ENCODE measurements at regions not wholly inside any gene's neighbourhood (a gene's known extent, or its start where the extent isn't known, plus 50 kb on each side); places are given as distances from the start of the nearest gene placed in this dataset.

DNA sequence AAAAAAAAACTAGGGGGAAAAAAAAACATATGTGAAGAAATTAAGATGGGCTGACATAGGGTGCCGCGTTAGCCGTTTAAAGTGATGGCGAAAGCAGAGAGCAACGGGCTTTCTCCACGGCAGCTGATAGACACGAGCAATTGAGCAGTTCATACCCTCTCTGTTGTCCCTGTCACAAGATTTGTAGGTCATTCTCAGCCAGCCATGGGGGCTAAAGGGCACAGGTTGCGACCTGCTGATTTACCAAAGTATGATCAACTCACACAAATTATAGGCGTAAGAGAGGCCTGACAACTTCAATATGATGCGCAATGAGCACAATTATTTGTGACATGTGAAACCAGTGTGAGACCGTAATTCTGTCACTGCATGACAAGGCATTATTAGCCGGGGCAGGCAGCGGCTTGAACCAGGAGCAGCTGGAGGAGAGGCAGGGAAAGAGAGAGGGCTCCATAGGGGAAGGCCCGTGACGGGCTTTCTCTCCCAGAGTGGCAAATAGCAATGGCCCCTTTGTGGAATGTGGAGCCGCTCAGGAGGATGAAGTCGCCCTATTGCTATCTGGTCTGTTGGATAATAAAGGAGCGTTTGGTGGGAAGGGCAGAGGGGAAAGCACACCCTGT, 195.1 kb upstream of the HABP2 start:
- DNase-seq (ENCODE audit: low read depth in 3 of 3, low spot score in 1 of 3), result no peak

GRCh38 chr10:113359655-113360054, 193.2 kb upstream of the HABP2 start:
- DNase-seq (ENCODE audit: low read depth in 3 of 3, low spot score in 1 of 3), result no peak

- DNase-seq (ENCODE audit: low read depth in 3 of 3, low spot score in 1 of 3), result no peak
Observed at GRCh38 chr10:113360870-113361269, 192.0 kb upstream of the HABP2 start.

DNA sequence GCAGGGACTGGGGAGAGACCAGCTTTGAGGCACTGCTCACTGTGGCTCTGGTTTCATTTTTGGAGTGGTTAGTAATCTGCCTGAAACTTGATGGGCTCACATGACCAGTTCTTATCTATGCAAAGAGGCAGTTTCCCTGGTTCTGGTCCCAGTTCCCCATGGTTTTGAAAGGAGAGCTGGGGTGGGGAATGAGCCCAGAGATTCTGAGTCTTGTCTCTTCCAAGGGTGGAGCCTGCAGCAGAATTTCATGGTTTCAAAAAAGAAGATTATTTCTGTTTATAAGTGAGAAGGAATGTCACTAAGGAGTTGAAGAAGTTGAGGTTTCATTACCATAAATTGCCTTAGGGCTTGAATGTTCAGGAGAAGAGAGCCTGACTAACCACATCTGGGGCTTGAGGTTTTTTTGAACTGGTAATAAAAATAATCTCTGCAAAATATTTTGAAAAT, 190.2 kb upstream of the HABP2 start:
- DNase-seq (ENCODE audit: low read depth in 3 of 3, low spot score in 1 of 3), result no peak

DNA sequence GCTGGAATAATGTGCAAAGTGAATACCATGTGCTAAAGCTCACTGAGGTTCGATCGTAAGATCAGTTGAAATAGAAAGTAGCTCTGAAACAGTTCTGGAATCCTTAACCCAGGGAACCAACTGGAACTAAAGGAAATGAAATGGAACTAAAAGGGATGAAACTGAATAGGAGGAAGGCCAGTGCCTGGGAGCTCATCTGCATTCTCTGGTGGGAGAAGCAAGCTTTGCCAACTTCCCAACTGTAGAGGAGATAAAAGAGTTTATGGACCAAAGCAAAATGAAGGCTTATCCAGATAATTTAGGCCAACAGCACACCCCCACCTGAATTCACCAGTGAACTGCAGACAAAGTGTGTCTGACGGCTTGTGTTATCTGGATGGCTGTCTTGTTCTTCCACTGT, 188.6 kb upstream of the HABP2 start:
- no peak for DNase-seq (ENCODE audit: low read depth in 3 of 3, low spot score in 1 of 3)

- DNase-seq (ENCODE audit: low read depth in 3 of 3, low spot score in 1 of 3), result no peak
Observed at GRCh38 chr10:113368666-113369364, 184.0 kb upstream of the HABP2 start.

- DNase-seq (ENCODE audit: low read depth in 3 of 3, low spot score in 1 of 3), result no peak
Observed at GRCh38 chr10:113369365-113369694, 183.5 kb upstream of the HABP2 start.

DNA sequence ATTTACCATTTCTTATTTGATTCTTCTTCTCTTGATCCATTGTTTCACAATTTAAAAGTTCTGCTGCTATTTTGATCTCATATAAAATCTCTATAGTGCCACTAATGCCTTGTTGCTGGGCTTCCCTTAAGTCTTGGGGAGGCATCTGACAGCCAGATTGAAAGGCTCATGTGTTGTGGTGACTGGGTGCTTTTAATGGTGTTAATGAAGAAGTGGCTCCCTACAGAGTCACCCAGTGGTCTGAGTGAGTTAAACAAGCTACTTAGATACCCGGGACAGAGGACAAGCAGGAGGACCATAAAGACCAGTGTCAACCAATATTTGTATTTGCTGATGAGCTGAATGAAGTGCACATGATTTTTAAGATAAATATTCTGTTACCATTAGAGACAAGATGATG, 176.4 kb upstream of the HABP2 start:
- DNase-seq (ENCODE audit: low read depth in 3 of 3, low spot score in 1 of 3), result no peak

DNA sequence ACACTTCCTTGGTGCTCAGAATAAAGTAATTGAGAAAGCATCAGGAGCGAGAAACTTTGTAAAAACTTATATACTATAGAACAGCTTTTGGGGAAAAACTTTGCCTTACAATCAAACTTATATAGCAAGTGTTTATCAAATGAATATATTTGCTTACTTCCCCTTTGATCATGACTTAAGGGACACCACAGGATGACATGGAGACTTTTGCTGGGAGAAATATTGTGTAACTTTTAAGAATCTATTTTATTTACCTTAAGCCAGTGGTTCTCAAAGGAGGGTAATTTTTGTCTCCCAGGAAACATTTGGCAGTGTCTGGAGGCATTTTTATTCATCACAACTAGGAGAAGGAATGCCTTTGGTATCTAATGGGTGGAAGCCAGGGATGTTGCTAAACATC, 173.8 kb upstream of the HABP2 start:
- DNase-seq (ENCODE audit: low read depth in 3 of 3, low spot score in 1 of 3), result no peak

DNA sequence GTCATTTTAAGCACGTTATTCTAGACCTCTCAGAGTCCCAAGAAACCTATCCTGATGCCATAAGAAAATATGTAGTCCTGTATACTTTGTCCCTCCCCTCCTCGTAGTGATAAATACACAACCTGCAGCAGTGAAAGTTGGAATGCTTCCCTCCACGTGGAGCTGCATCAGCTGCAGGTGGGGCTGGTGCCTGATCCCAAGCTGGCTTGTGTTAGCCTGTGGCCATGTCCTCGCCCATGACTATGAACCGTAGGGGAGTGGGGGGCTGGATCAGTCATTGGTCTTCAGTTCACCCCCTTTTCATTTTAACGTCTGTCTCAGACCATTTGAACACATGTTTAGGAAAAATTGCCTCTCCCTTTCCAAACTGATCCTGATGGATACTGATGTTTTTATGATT, 171.4 kb upstream of the HABP2 start:
- no peak for DNase-seq (ENCODE audit: low read depth in 3 of 3, low spot score in 1 of 3)

GRCh38 chr10:113381981-113382509, 170.8 kb upstream of the HABP2 start:
- peak in 1 of 3 donors; percentile 1 for DNase-seq (ENCODE audit: low read depth in 3 of 3, low spot score in 1 of 3)

GRCh38 chr10:113382691-113383090, 170.2 kb upstream of the HABP2 start:
- no peak for DNase-seq (ENCODE audit: low read depth in 3 of 3, low spot score in 1 of 3)

DNA sequence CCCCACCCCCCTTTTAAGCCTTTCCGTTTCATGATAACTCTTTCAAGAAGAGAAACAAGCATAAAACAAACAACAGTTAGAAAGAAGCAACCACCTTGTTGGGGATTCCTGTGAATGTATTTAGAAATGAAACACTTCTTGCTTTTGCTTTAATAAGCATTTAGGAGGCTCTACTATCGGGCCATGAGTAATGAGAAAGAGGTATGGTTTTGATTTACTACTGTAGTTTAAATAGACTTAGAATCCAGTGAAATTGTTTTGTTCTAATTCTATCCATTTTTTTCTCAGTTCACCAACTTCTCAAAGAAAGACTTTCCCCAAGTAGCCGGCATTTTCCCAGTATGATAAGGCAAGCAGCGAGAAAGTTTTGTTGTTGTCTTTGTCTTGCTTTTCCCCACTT, 168.7 kb upstream of the HABP2 start:
- DNase-seq (ENCODE audit: low read depth in 3 of 3, low spot score in 1 of 3), result no peak

DNA sequence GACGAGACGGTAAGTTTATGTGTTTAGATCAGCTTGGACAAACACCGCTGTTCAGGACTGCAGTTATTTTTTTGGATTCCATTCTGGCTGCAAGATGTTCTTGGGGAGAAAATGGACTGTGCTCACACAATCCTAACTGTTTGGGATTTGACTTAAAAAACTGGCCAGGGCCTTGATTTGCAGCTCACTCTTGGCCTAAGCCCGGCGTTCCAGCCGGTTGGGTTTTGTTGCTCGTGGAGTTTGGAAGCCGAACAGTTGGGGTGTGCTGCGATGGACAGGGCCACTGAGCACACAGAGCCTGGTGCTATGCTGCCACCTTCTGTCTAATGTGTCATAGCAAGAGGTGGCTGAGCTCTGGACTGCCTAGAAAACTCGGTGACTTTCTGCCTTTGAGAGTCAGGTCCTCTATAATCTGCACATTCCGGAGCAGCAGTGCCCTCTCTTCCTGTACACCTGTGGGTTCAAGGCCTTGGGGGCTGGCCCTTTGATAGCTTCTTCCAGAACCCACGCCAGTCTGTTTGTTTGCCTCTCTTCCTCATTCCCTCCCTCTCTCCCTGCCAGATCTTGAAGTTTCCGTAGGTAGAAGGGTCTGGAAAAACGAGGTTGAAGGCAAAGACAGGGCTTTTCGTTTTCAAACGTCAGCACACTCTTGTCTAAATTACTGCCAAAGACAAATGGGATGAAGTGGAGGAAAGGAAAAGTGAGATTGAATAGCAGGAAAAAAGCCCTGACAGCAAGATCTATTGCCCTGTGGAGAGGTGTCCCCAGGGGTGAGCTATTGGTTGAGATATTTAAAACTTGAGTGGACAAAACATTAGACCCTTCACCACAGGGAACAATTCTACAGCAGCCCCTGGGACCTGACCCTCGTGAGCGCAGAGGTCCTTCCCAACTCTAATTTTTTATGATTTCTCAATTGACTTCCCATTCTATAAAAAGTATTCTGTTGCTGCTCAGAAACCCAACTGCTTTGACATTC, 167.5 kb upstream of the HABP2 start:
- DNase-seq (ENCODE audit: low read depth in 3 of 3, low spot score in 1 of 3), result peak; percentile 6 to 18 (median 14)

- no peak for DNase-seq (ENCODE audit: low read depth in 3 of 3, low spot score in 1 of 3)
Observed at GRCh38 chr10:113386005-113386404, 166.8 kb upstream of the HABP2 start.

DNA sequence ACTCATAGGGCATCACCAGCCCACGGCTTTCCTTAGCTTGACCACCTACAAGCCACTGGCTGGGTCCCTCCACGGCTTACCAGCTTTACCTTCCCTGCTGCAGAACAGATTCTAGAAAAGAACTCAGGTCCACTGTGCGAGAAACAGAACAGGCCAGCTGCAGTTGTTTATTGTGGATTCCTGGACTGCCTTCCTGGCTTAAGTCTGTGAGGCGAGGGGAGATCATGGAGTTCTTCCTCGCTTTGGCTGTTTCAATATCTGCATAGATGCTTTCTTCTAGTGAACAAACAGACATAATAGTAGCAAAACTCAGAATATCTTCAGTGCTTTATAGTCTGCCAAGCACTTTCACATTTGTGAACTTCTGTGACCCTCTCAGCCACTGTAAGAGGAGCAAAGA, 162.9 kb upstream of the HABP2 start:
- no peak for DNase-seq (ENCODE audit: low read depth in 3 of 3, low spot score in 1 of 3)

- no peak for DNase-seq (ENCODE audit: low read depth in 3 of 3, low spot score in 1 of 3)
Observed at GRCh38 chr10:113390896-113391295, 162.0 kb upstream of the HABP2 start.

DNA sequence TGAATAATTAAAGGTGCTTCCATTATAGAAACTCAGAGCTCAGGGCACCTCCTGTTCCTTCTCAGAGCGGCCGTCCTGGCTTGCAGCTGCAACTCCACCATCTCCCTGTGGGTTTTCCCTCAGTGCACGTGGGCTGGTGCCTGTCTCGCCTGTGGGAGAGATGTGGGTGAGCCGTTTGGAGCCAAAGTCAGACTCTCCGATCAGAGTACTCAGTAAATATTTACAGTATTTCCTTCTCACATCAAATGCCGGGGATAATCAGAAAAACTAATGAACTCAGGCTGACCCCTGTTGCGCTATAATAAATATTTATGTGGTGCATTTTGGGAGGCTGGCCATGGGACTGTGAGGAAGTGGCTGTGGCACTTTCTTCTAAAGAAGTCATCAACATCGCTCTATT, 155.8 kb upstream of the HABP2 start:
- DNase-seq (ENCODE audit: low read depth in 3 of 3, low spot score in 1 of 3), result no peak

DNA sequence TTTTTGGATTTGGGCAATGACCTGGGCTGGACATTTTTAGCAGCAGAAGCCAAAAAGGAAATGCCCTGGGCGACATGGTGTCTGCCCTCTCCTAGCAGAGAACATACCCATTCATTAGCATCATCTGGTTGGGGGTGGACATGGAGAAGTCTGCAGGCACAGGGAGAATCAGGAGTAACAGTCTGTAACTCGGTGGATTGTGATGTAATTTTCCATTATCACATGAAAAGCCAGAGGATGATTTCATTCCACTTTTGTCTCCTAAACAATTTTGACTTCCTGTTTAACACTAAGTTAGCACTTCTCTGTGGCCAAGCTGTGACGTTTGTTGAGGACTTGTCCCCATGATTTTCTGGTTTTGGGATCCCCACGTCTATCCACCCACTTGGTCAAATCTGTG, 153.8 kb upstream of the HABP2 start:
- no peak for DNase-seq (ENCODE audit: low read depth in 3 of 3, low spot score in 1 of 3)

DNA sequence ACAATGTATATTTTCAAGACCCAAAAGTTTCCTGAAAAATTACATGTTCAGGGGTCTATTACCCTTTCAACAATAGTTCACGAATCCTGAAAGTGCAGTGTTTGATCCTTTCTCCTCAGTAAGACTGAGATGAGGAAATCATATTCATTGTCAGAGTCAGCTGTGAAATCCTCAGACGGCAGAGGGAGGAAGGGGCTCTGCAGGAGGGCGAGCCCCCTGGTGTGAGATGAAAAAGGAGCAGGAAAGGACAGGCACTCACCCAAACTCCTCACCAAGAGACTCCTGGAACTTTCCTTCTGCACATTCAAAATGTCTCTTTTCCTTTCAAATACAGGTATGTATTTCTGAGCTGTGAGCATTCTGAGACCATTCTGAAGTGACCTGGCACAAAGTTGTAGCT, 150.3 kb upstream of the HABP2 start:
- DNase-seq (ENCODE audit: low read depth in 3 of 3, low spot score in 1 of 3), result no peak

DNA sequence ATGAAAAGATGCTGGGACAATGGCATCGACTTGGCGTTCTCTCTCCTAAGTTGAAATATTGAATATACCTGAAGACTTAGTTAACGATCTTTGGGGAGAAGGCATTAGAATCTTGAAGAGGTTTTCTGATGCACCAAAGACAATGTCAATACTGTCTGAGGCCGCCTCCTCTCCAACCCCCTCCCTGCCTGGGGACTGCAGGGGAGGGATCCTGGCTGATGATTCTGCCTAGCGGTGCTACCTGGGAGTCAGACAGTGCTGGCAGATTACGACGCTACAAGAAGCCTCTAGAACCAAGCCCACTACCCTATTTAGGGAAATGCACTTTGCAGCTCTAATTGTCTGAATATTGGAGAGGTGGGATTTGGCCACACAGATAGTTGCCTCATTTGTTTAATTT, 145.6 kb upstream of the HABP2 start:
- no peak for DNase-seq (ENCODE audit: low read depth in 3 of 3, low spot score in 1 of 3)

- DNase-seq (ENCODE audit: low read depth in 3 of 3, low spot score in 1 of 3), result no peak
Observed at GRCh38 chr10:113409175-113409574, 143.7 kb upstream of the HABP2 start.
